ENCODE measurements at regions not wholly inside any gene's neighbourhood (a gene's known extent, or its start where the extent isn't known, plus 50 kb on each side); places are given as distances from the start of the nearest gene placed in this dataset.

DNA sequence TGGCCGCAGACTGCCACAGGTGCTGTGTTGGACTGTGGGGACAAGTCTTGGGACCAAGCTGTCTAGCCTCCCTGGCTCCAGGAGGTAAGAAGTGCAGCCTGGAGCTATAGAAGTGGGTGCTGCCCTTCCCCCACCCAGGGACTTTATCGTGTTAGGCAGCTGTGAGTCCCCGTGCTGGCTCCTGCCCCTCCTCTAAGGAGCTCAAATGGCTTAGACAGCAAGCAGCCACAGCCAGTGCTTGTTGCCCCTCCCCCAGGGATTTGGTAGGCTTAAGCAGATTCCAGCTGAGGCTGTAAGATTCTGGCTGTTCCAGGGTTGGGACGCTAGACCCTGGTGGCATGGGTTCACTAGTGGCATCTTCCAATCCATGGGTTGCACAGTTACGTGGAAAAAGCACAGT, 979.4 kb upstream of the PCDH10 start:
- FAIRE-seq (no peak), DNase-seq (ENCODE audit: low read depth) (no peak)
- TF ChIP-seq, protein P1, sequence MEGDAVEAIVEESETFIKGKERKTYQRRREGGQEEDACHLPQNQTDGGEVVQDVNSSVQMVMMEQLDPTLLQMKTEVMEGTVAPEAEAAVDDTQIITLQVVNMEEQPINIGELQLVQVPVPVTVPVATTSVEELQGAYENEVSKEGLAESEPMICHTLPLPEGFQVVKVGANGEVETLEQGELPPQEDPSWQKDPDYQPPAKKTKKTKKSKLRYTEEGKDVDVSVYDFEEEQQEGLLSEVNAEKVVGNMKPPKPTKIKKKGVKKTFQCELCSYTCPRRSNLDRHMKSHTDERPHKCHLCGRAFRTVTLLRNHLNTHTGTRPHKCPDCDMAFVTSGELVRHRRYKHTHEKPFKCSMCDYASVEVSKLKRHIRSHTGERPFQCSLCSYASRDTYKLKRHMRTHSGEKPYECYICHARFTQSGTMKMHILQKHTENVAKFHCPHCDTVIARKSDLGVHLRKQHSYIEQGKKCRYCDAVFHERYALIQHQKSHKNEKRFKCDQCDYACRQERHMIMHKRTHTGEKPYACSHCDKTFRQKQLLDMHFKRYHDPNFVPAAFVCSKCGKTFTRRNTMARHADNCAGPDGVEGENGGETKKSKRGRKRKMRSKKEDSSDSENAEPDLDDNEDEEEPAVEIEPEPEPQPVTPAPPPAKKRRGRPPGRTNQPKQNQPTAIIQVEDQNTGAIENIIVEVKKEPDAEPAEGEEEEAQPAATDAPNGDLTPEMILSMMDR (IDR thresholded peaks at IDR 0.05; ENCODE audit: insufficient read depth, low read length, severe bottlenecking): no peak
- Histone ChIP-seq H3K27me3 (ENCODE audit: control insufficient read depth, insufficient read depth, low read length) (no peaks in the 10 kb centered on the region), H3K36me3 (ENCODE audit: control insufficient read depth, insufficient read depth, low read length) (no peaks in the 10 kb centered on the region), H3K4me3 (ENCODE audit: low read depth, low read length) (no peak overlapping the region)

DNA sequence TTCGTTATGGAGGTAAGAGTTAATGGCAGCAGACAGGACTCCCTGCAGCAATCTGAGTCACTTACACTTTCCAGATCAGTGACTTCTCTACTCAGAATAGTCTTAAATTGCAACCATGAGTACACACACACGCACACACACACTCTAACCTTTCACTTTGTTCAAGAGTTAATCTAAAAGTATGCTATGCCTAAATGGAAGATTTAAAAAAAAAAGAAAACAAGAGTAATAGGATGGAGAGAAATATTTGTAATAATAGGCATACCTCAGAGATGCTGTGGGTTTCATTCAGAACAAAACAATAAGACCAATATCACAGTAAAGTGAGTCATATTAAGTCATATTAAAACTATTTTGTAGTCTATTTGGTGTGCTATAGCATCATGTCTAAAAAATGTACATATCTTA, 969.1 kb upstream of the PCDH10 start:
- TF ChIP-seq, protein P1 (IDR thresholded peaks at IDR 0.05; ENCODE audit: insufficient read depth, low read length, severe bottlenecking): no peak
- H3K4me3 ChIP-seq (ENCODE audit: low read depth, low read length): no peak overlapping the region
- DNase-seq (ENCODE audit: low read depth) (peak; percentile 25), FAIRE-seq (no peak)
- H3K36me3 ChIP-seq (ENCODE audit: control insufficient read depth, insufficient read depth, low read length): no peaks in the 10 kb centered on the region
- H3K27me3 ChIP-seq (ENCODE audit: control insufficient read depth, insufficient read depth, low read length): no peaks in the 10 kb centered on the region

DNA sequence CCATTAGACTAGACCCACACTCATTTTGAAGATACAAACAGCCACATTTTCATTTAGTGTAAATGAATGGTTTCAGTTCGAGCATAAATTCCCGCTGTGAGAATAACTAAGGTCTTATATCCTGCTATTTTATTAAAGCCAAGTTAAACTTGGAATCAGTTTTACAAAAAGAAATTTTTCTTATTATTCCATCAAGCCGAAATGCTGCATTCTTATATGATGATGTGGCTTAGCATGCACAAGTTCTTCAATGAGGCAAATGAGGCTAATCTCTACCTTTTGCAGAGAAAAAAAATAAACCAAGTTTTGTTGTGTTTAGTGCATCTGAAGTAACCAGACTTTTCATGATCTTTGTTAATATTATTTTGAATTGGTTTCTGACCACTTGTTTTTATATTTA, 953.9 kb upstream of the PCDH10 start:
- Histone ChIP-seq H3K4me3 (ENCODE audit: low read depth, low read length) (no peak overlapping the region), H3K36me3 (ENCODE audit: control insufficient read depth, insufficient read depth, low read length) (no peaks in the 10 kb centered on the region), H3K27me3 (ENCODE audit: control insufficient read depth, insufficient read depth, low read length) (no peaks in the 10 kb centered on the region)
- DNase-seq (ENCODE audit: low read depth): no peak
- no peak for FAIRE-seq
- TF ChIP-seq, protein P1 (IDR thresholded peaks at IDR 0.05; ENCODE audit: insufficient read depth, low read length, severe bottlenecking): no peak

DNA sequence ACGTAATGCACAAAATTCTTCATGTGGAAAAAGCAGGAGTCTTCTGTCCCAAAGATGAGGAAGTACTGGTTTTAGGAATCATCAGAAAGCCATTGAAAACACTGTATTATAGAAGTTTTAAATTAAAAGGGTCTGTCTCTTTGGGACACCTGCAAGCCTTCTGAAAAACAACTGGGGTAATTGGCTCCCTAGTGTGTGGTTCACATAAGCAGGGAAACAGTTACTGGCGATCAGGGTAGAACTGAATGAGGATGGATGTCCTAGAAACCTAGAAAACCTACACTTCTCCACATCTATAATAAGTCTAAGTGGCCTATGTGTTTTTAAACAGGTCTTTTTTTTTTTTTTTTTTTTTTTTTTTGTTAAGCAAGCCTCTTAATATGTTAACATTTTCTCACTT, 945.5 kb upstream of the PCDH10 start:
- Histone ChIP-seq H3K27me3 (ENCODE audit: control insufficient read depth, insufficient read depth, low read length) (no peaks in the 10 kb centered on the region), H3K4me3 (ENCODE audit: low read depth, low read length) (no peak overlapping the region), H3K36me3 (ENCODE audit: control insufficient read depth, insufficient read depth, low read length) (no peaks in the 10 kb centered on the region)
- TF ChIP-seq, protein P1 (IDR thresholded peaks at IDR 0.05; ENCODE audit: insufficient read depth, low read length, severe bottlenecking): no peak
- no peak for DNase-seq (ENCODE audit: low read depth)
- FAIRE-seq: no peak

DNA sequence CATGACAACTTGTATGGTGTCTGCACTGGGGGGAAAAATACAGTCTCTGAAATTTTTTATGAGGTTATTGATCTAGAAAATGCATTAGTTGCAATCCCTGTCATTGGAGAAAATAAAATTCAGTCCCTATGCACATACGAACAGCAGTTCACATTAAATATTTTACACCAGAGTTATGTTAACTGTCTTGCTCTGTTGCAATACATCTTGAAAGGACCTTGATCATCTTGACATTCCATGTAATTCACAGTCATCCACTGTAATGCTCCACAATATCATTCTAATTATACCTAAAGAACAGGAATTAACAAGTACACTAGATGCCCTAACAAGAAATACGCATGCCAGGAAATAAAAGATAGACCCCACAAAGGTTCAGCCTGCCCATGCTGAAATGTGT, 934.6 kb upstream of the PCDH10 start:
- no peaks in the 10 kb centered on the region for H3K36me3 ChIP-seq (ENCODE audit: control insufficient read depth, insufficient read depth, low read length)
- TF ChIP-seq, protein P1 (IDR thresholded peaks at IDR 0.05; ENCODE audit: insufficient read depth, low read length, severe bottlenecking): no peak
- no peak overlapping the region for H3K4me3 ChIP-seq (ENCODE audit: low read depth, low read length)
- H3K27me3 ChIP-seq (ENCODE audit: control insufficient read depth, insufficient read depth, low read length): no peaks in the 10 kb centered on the region
- FAIRE-seq (no peak), DNase-seq (ENCODE audit: low read depth) (no peak)

DNA sequence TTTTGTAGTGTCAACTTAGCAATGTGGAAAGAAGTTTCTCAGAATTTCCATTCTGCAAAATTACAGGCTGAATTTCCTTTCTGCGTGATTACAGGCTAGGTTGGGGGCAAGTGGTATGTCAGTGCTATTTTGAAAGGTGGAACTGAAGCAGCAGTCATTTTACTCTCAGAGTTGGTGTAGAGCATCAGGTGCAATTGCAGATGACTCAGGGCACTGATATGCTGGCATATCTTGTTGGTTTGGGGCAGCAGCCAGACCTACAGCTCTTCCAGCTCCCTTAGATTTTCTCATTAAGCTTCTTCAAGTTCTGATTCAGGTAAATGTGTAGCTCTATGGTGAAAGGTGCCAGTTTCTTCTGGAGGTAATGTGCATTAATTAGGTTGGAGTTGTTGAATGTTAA, 930.7 kb upstream of the PCDH10 start:
- FAIRE-seq (no peak), DNase-seq (ENCODE audit: low read depth) (peak; percentile 1)
- Histone ChIP-seq H3K4me3 (ENCODE audit: low read depth, low read length) (no peak overlapping the region), H3K27me3 (ENCODE audit: control insufficient read depth, insufficient read depth, low read length) (no peaks in the 10 kb centered on the region), H3K36me3 (ENCODE audit: control insufficient read depth, insufficient read depth, low read length) (no peaks in the 10 kb centered on the region)
- TF ChIP-seq, protein P1 (IDR thresholded peaks at IDR 0.05; ENCODE audit: insufficient read depth, low read length, severe bottlenecking): no peak
